GM23338 (cell line): ENCODE measurements at regions not wholly inside any gene's neighbourhood (a gene's known extent, or its start where the extent isn't known, plus 50 kb on each side); places are given as distances from the start of the nearest gene placed in this dataset.

ENCODE experiments used
- ATAC-seq: fragments of 200-7000 bp; cut with Tn5 transposase; 3 replicates; pipeline ENCODE4 v1.9.1; 2020
- DNase-seq: peaks from one replicate; pipeline ENCODE4 v3.0.0-alpha.2; 2015; ENCODE audit warnings: low spot score
- H2AFZ ChIP-seq: fragments of 200-600 bp; sonication (generic); 2 replicates; pipeline ENCODE4 v1.8.0; 2016; ENCODE audit warnings: antibody characterized with exemption, mild to moderate bottlenecking, moderate library complexity
- H3F3A ChIP-seq: fragments of 200-600 bp; sonication (generic); replicated peaks from 2 replicates; pipeline ENCODE4 v1.8.0; 2017; ENCODE audit warnings: antibody characterized with exemption, mixed run types, low read depth
- H3K27ac ChIP-seq: fragments of 200-600 bp; sonication (generic); 2 replicates; pipeline ENCODE4 v1.6.1; 2016; ENCODE audit warnings: low read depth
- H3K27me3 ChIP-seq: fragments of 200-600 bp; sonication (generic); 2 replicates; pipeline ENCODE4 v1.8.0; 2016; ENCODE audit warnings: mild to moderate bottlenecking, mixed run types, moderate library complexity; ENCODE audit not compliant: insufficient read depth
- H3K36me3 ChIP-seq: fragments of 200-600 bp; sonication (generic); 2 replicates; pipeline ENCODE4 v1.8.0; 2016; ENCODE audit warnings: mild to moderate bottlenecking; ENCODE audit not compliant: insufficient read depth
- H3K4me1 ChIP-seq: fragments of 200-600 bp; sonication (generic); 2 replicates; pipeline ENCODE4 v1.8.0; 2016; ENCODE audit warnings: mild to moderate bottlenecking, moderate library complexity; ENCODE audit not compliant: insufficient read depth
- H3K4me2 ChIP-seq: fragments of 200-600 bp; sonication (generic); 2 replicates; pipeline ENCODE4 v1.7.1; 2017; ENCODE audit warnings: mixed run types
- H3K4me3 ChIP-seq: fragments of 200-600 bp; sonication (generic); 2 replicates; pipeline ENCODE4 v1.6.1; 2016; ENCODE audit warnings: mixed run types
- H3K79me2 ChIP-seq: fragments of 200-600 bp; sonication (generic); replicated peaks from 2 replicates; pipeline ENCODE4 v1.8.0; 2017; ENCODE audit warnings: mild to moderate bottlenecking; ENCODE audit not compliant: insufficient read depth
- H3K9me2 ChIP-seq: fragments of 200-600 bp; sonication (generic); 2 replicates; pipeline ENCODE4 v1.8.0; 2017; ENCODE audit not compliant: insufficient read depth
- H4K20me1 ChIP-seq: fragments of 200-600 bp; sonication (generic); replicated peaks from 2 replicates; pipeline ENCODE4 v1.8.0; 2017; ENCODE audit warnings: mild to moderate bottlenecking; ENCODE audit not compliant: insufficient read depth
- H3K27ac Mint-ChIP-seq: 2 replicates; pipeline ENCODE4 v1.8.0; 2020; ENCODE audit warnings: inconsistent platforms, mild to moderate bottlenecking, moderate library complexity, mixed read lengths
- H3K27me3 Mint-ChIP-seq: 3 replicates; pipeline ENCODE4 v1.8.0; 2022; ENCODE audit warnings: low read depth, mild to moderate bottlenecking, moderate library complexity, mixed read lengths, inconsistent platforms; ENCODE audit not compliant: insufficient read depth, poor library complexity
- H3K36me3 Mint-ChIP-seq: 3 replicates; pipeline ENCODE4 v1.8.0; 2021; ENCODE audit warnings: low read depth, mild to moderate bottlenecking, inconsistent platforms, moderate library complexity, mixed read lengths
- H3K4me1 Mint-ChIP-seq: 3 replicates; pipeline ENCODE4 v1.8.0; 2020; ENCODE audit warnings: mild to moderate bottlenecking, inconsistent platforms, mixed read lengths
- H3K4me3 Mint-ChIP-seq: 3 replicates; pipeline ENCODE4 v1.8.0; 2021; ENCODE audit warnings: moderate library complexity, mild to moderate bottlenecking, inconsistent platforms, mixed read lengths
- H3K9me3 Mint-ChIP-seq: 3 replicates; pipeline ENCODE4 v1.8.0; 2020; ENCODE audit warnings: moderate library complexity, mild to moderate bottlenecking, inconsistent platforms, mixed read lengths
- CTCF ChIP-seq, 2 experiments: fragments of 200-600 bp in 1 of 2; sonication (generic) in 1 of 2; conservative IDR thresholded peaks; 2 replicates each; pipeline versions ENCODE4 v1.5.1 to v1.6.1; 2016 to 2017; ENCODE audit warnings: antibody characterized with exemption in 2 of 2, low read depth in 2 of 2, mild to moderate bottlenecking in 2 of 2, moderate library complexity in 1 of 2
- POLR2AphosphoS5 ChIP-seq: IDR thresholded peaks from 2 replicates; pipeline ENCODE4 v1.6.1; 2016; ENCODE audit warnings: antibody characterized with exemption, low read depth
- REST ChIP-seq: IDR thresholded peaks from one replicate; pipeline ENCODE4 v1.6.1; 2018; ENCODE audit warnings: antibody characterized with exemption; ENCODE audit not compliant: unreplicated experiment
- STAT1 ChIP-seq: IDR thresholded peaks from one replicate; pipeline ENCODE4 v1.6.1; 2016; ENCODE audit warnings: antibody characterized with exemption; ENCODE audit not compliant: unreplicated experiment
- ZNF331 ChIP-seq: fragments of 250-450 bp; sonication (Bioruptor Pico); IDR thresholded peaks from 2 replicates; pipeline ENCODE4 v1.5.0; 2020; ENCODE audit warnings: low read depth, mild to moderate bottlenecking, moderate library complexity
- ZNF462 ChIP-seq: fragments of 250-450 bp; sonication (Bioruptor Pico); IDR thresholded peaks from 2 replicates; pipeline ENCODE4 v1.5.0; 2020; ENCODE audit warnings: mild to moderate bottlenecking, moderate library complexity

GRCh38 chr6:1118287-1118647 is 193.6 kb upstream of the FOXQ1 start:
- Histone ChIP-seq H3K4me3 (no peak overlapping the region), H3K9me2 (peaks cover 21% of the 10 kb centered on the region; the same call in 1 of the 2 replicates), H3K4me2 (no peak overlapping the region), H3K4me1 (peaks cover 5% of the 10 kb centered on the region; the same call in 1 of the 2 replicates), H4K20me1 (no peaks in the 10 kb centered on the region), H3K36me3 (no peaks in the 10 kb centered on the region), H3K27ac (no peak overlapping the region), H3K27me3 (no peaks in the 10 kb centered on the region), H3F3A (no peaks in the 10 kb centered on the region), H2AFZ (no peak overlapping the region), H3K79me2 (no peaks in the 10 kb centered on the region)
- H3K27me3 Mint-ChIP-seq, result peaks cover 4% of the 10 kb centered on the region
- DNase-seq (no peak), ATAC-seq (no peak)
- no peak for TF ChIP-seq POLR2AphosphoS5
- TF ChIP-seq CTCF (conservative IDR thresholded peaks at IDR 0.05; ENCODE audit: low read depth in 2 of 2), result no peak
- no peaks in the 10 kb centered on the region for H3K36me3 Mint-ChIP-seq
- H3K4me1 Mint-ChIP-seq, result peaks cover 5% of the 10 kb centered on the region; the same call in 2 of the 3 replicates
- H3K4me3 Mint-ChIP-seq, result no peak overlapping the region
- H3K9me3 Mint-ChIP-seq, result peaks cover 2% of the 10 kb centered on the region; the same call in 2 of the 3 replicates
- no peak overlapping the region for H3K27ac Mint-ChIP-seq

- DNase-seq (no peak), ATAC-seq (no peak)
- Histone ChIP-seq H3K36me3 (no peaks in the 10 kb centered on the region), H3F3A (no peaks in the 10 kb centered on the region), H3K4me1 (peaks cover 5% of the 10 kb centered on the region; the same call in 1 of the 2 replicates), H3K79me2 (no peaks in the 10 kb centered on the region), H3K9me2 (peaks cover 21% of the 10 kb centered on the region; the same call in 1 of the 2 replicates), H3K4me2 (no peak overlapping the region), H3K27ac (no peak overlapping the region), H4K20me1 (no peaks in the 10 kb centered on the region), H3K4me3 (no peak overlapping the region), H3K27me3 (no peaks in the 10 kb centered on the region), H2AFZ (no peak overlapping the region)
- peaks cover 4% of the 10 kb centered on the region for H3K27me3 Mint-ChIP-seq
- peaks cover 2% of the 10 kb centered on the region; the same call in 2 of the 3 replicates for H3K9me3 Mint-ChIP-seq
- H3K27ac Mint-ChIP-seq, result no peak overlapping the region
- H3K4me1 Mint-ChIP-seq, result peaks cover 5% of the 10 kb centered on the region; the same call in 2 of the 3 replicates
- H3K36me3 Mint-ChIP-seq, result no peaks in the 10 kb centered on the region
- no peak overlapping the region for H3K4me3 Mint-ChIP-seq
- TF ChIP-seq CTCF (conservative IDR thresholded peaks at IDR 0.05; ENCODE audit: low read depth in 2 of 2), result no peak
- no peak for TF ChIP-seq REST
- no peak for TF ChIP-seq ZNF462 (CRISPR knock-in tag)
- no peak for TF ChIP-seq ZNF331 (CRISPR knock-in tag)
- no peak for TF ChIP-seq STAT1
These were observed 194.2 kb upstream of the FOXQ1 start for GRCh38 chr6:1117530-1118286.
